MM.1S (cell line): ENCODE measurements at regions not wholly inside any gene's neighbourhood (a gene's known extent, or its start where the extent isn't known, plus 50 kb on each side); places are given as distances from the start of the nearest gene placed in this dataset.

Experiments
- DNase-seq: peaks from one replicate; pipeline ENCODE4 v3.0.0-alpha.2; 2015
- H2AFZ ChIP-seq: fragments of 300-600 bp; sonication (generic); 2 replicates; pipeline ENCODE4 v1.6.0; 2016; ENCODE audit warnings: antibody characterized with exemption, low read length
- H3F3A ChIP-seq: fragments of 300-600 bp; sonication (generic); 2 replicates; pipeline ENCODE4 v1.6.1; 2016; ENCODE audit warnings: mild to moderate bottlenecking, antibody characterized with exemption, low read length, moderate library complexity, mixed read lengths; ENCODE audit not compliant: insufficient read depth
- H3K27ac ChIP-seq: fragments of 300-600 bp; sonication (generic); 2 replicates; pipeline ENCODE4 v1.5.1; 2016; ENCODE audit warnings: mild to moderate bottlenecking, low read length
- H3K27me3 ChIP-seq: fragments of 300-600 bp; sonication (generic); replicated peaks from 2 replicates; pipeline ENCODE4 v1.6.0; 2016; ENCODE audit warnings: low read length; ENCODE audit not compliant: insufficient read depth
- H3K36me3 ChIP-seq: fragments of 300-600 bp; sonication (generic); replicated peaks from 2 replicates; pipeline ENCODE4 v1.6.1; 2016; ENCODE audit warnings: mild to moderate bottlenecking, low read length, mixed read lengths; ENCODE audit not compliant: insufficient read depth
- H3K4me1 ChIP-seq: fragments of 300-600 bp; sonication (generic); 2 replicates; pipeline ENCODE4 v1.6.1; 2016; ENCODE audit warnings: low read length, mixed read lengths
- H3K4me2 ChIP-seq: fragments of 300-600 bp; sonication (generic); 2 replicates; pipeline ENCODE4 v1.6.0; 2016; ENCODE audit warnings: low read depth, low read length
- H3K4me3 ChIP-seq: fragments of 300-600 bp; sonication (generic); 2 replicates; pipeline ENCODE4 v1.5.1; 2016; ENCODE audit warnings: low read length, mixed read lengths
- H3K79me2 ChIP-seq: fragments of 300-600 bp; sonication (generic); 2 replicates; pipeline ENCODE4 v1.6.1; 2016; ENCODE audit warnings: mixed run types, low read length, mixed read lengths
- H3K9ac ChIP-seq: fragments of 300-600 bp; sonication (generic); 2 replicates; pipeline ENCODE4 v1.6.1; 2016; ENCODE audit warnings: low read length, mixed read lengths
- H3K9me2 ChIP-seq: fragments of 300-600 bp; sonication (generic); replicated peaks from 2 replicates; pipeline ENCODE4 v1.6.1; 2016; ENCODE audit warnings: mild to moderate bottlenecking, low read length, mixed read lengths; ENCODE audit not compliant: insufficient read depth
- H3K9me3 ChIP-seq: fragments of 300-600 bp; sonication (generic); replicated peaks from 2 replicates; pipeline ENCODE4 v1.6.1; 2016; ENCODE audit warnings: mild to moderate bottlenecking, low read length, mixed read lengths; ENCODE audit not compliant: insufficient read depth
- H4K20me1 ChIP-seq: fragments of 300-600 bp; sonication (generic); 2 replicates; pipeline ENCODE4 v1.6.1; 2016; ENCODE audit warnings: mild to moderate bottlenecking, low read length, moderate library complexity, mixed read lengths; ENCODE audit not compliant: insufficient read depth
- EZH2 ChIP-seq: fragments of 300-600 bp; sonication (generic); optimal IDR thresholded peaks from 2 replicates; pipeline ENCODE3; 2017; ENCODE audit warnings: low read depth, mild to moderate bottlenecking, antibody characterized with exemption, low read length, mixed read lengths
- EZH2phosphoT487 ChIP-seq: fragments of 300-600 bp; sonication (generic); IDR thresholded peaks from 2 replicates; pipeline ENCODE4 v1.6.1; 2018; ENCODE audit warnings: antibody characterized with exemption, low read length
- TF ChIP-seq, protein P1 (sequence below): fragments of 300-600 bp; sonication (generic); IDR thresholded peaks from 2 replicates; pipeline ENCODE4 v1.5.1; 2016; ENCODE audit warnings: antibody characterized with exemption, low read length, mixed read lengths

DNA sequence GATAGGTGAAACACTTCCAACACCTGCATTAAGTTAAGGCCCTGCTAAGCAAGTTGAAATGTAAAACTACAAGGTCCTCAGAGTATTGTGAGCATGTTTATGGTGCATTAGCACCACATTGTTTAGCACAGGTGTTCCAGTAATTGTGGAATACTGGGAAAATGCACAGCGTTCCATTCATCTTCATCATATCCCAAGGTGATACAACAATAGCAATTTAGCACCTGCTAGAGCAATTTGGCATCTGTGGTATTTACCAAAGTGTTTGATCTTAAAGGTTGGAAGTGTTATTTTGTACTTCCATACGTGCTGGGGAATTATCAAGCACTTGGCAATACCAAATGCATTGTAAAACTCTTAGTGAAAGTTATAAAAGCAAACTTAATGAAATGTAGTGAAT, 266.8 kb downstream of the CYLC2 start:
- no peaks in the 10 kb centered on the region for H4K20me1 ChIP-seq
- no peaks in the 10 kb centered on the region for H3K79me2 ChIP-seq
- no peaks in the 10 kb centered on the region for H3K9me2 ChIP-seq
- H3K9me3 ChIP-seq: no peaks in the 10 kb centered on the region
- DNase-seq: no peak
- no peak overlapping the region for H3K9ac ChIP-seq
- TF ChIP-seq EZH2: no peak
- no peak for TF ChIP-seq EZH2phosphoT487
- no peaks in the 10 kb centered on the region for H3K27me3 ChIP-seq
- H3K4me3 ChIP-seq: no peak overlapping the region
- H2AFZ ChIP-seq: no peak overlapping the region
- no peaks in the 10 kb centered on the region for H3F3A ChIP-seq
- no peaks in the 10 kb centered on the region for H3K4me1 ChIP-seq
- no peaks in the 10 kb centered on the region for H3K36me3 ChIP-seq
- no peak overlapping the region for H3K4me2 ChIP-seq
- H3K27ac ChIP-seq: no peak overlapping the region

DNA sequence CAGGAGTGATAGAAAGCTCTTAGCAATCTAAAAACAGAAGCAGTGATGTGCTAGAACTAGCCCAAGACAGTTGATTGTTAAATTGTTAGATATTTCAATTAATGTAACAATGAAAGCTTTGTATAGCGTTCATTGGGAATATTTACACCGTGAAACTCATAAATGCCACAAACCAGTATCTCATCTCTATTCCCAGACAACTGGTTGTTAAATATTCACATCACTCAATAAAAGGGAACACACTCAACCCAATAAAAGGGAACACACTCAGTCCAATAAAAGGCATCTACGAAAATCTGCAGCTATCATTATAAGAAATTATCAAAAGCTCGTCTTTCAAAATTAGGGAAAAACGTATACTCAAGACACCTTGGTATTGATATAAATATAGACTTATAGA, 270.9 kb downstream of the CYLC2 start:
- Histone ChIP-seq H2AFZ (no peak overlapping the region), H3K27me3 (no peaks in the 10 kb centered on the region), H3K4me1 (no peaks in the 10 kb centered on the region), H3K9ac (no peak overlapping the region), H3K4me3 (no peak overlapping the region), H3F3A (no peaks in the 10 kb centered on the region), H3K79me2 (no peaks in the 10 kb centered on the region), H3K4me2 (no peak overlapping the region), H3K9me2 (no peaks in the 10 kb centered on the region), H4K20me1 (no peaks in the 10 kb centered on the region), H3K36me3 (no peaks in the 10 kb centered on the region), H3K27ac (no peak overlapping the region), H3K9me3 (no peaks in the 10 kb centered on the region)
- DNase-seq: no peak
- TF ChIP-seq EZH2phosphoT487 (no peak), EZH2 (no peak)
- TF ChIP-seq, protein P1, sequence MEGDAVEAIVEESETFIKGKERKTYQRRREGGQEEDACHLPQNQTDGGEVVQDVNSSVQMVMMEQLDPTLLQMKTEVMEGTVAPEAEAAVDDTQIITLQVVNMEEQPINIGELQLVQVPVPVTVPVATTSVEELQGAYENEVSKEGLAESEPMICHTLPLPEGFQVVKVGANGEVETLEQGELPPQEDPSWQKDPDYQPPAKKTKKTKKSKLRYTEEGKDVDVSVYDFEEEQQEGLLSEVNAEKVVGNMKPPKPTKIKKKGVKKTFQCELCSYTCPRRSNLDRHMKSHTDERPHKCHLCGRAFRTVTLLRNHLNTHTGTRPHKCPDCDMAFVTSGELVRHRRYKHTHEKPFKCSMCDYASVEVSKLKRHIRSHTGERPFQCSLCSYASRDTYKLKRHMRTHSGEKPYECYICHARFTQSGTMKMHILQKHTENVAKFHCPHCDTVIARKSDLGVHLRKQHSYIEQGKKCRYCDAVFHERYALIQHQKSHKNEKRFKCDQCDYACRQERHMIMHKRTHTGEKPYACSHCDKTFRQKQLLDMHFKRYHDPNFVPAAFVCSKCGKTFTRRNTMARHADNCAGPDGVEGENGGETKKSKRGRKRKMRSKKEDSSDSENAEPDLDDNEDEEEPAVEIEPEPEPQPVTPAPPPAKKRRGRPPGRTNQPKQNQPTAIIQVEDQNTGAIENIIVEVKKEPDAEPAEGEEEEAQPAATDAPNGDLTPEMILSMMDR: no peak

DNA sequence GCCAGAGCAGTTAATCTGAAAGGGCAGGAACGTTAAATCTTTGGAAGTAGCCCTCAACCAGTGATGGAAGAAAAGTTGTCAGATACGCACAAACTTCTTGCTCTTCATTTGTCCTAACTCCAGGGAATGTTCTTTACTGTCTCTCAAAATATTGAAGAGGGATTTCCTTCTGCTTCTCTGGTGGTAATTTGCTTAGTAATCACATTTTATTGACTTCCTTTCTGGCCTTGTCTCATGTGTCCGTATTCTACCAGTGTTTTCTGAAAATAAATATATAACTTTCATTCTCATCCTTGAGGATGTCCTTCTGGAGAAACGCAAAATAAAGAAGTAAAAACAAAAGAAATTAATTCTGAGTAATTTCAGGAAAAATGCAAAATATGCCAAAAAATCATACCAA, 282.1 kb downstream of the CYLC2 start:
- Histone ChIP-seq H3K27me3 (no peaks in the 10 kb centered on the region), H3K9me3 (no peaks in the 10 kb centered on the region), H3K9ac (no peak overlapping the region), H3K79me2 (no peaks in the 10 kb centered on the region), H3K36me3 (no peaks in the 10 kb centered on the region), H3K9me2 (no peaks in the 10 kb centered on the region), H3K27ac (no peak overlapping the region), H3K4me3 (no peak overlapping the region), H3K4me2 (no peak overlapping the region), H4K20me1 (no peaks in the 10 kb centered on the region), H3F3A (no peaks in the 10 kb centered on the region), H3K4me1 (no peaks in the 10 kb centered on the region), H2AFZ (no peak overlapping the region)
- TF ChIP-seq EZH2 (no peak), EZH2phosphoT487 (no peak)
- DNase-seq: no peak

DNA sequence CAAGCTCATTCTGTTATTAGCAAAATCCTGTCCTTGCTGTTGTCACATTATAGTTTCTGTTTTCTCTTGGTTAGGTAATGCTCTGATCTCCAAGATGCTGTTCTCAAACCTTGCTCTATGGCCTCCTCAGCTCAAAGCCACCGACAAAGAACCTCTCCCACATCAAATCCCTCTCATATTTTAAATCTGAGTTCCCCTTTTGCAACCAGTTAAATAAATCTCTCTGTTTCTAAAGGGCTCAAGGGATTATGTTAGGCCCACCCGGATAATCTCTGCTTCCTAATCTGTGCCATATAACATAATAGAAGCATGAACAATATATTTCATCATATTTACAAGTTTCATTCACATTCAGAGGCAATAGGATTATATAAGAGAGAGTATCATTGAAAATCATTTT, 286.0 kb downstream of the CYLC2 start:
- no peaks in the 10 kb centered on the region for H3K4me1 ChIP-seq
- no peaks in the 10 kb centered on the region for H3K36me3 ChIP-seq
- H3K9me2 ChIP-seq: no peaks in the 10 kb centered on the region
- H3K27ac ChIP-seq: no peak overlapping the region
- H3K9ac ChIP-seq: no peak overlapping the region
- no peaks in the 10 kb centered on the region for H3K9me3 ChIP-seq
- no peak overlapping the region for H3K4me3 ChIP-seq
- no peak overlapping the region for H3K4me2 ChIP-seq
- no peak overlapping the region for H2AFZ ChIP-seq
- no peaks in the 10 kb centered on the region for H3K27me3 ChIP-seq
- no peaks in the 10 kb centered on the region for H4K20me1 ChIP-seq
- DNase-seq: no peak
- no peaks in the 10 kb centered on the region for H3K79me2 ChIP-seq
- no peaks in the 10 kb centered on the region for H3F3A ChIP-seq
- no peak for TF ChIP-seq EZH2
- no peak for TF ChIP-seq EZH2phosphoT487
- TF ChIP-seq, protein P1: no peak
